Ovary (tissue), 3 donors: ENCODE measurements at regions not wholly inside any gene's neighbourhood (a gene's known extent, or its start where the extent isn't known, plus 50 kb on each side); places are given as distances from the start of the nearest gene placed in this dataset.

Experiments
- POLR2A ChIP-seq: fragments of 450-650 bp; IDR thresholded peaks from one replicate; pipeline ENCODE4 v1.6.1; 2017; ENCODE audit warnings: antibody characterized with exemption, mild to moderate bottlenecking, moderate library complexity
- TF ChIP-seq, protein P1 (sequence below), 3 donors: fragments of 450-650 bp in 2 of 3; fragments of 200-600 bp in 1 of 3; IDR thresholded peaks; one replicate each; pipeline versions ENCODE4 v1.5.1 to v1.8.0; 2016 to 2022; ENCODE audit warnings: antibody characterized with exemption in 3 of 3, mild to moderate bottlenecking in 1 of 3
- donor health status: DM: no; HTN: no; CAD: no.

DNA sequence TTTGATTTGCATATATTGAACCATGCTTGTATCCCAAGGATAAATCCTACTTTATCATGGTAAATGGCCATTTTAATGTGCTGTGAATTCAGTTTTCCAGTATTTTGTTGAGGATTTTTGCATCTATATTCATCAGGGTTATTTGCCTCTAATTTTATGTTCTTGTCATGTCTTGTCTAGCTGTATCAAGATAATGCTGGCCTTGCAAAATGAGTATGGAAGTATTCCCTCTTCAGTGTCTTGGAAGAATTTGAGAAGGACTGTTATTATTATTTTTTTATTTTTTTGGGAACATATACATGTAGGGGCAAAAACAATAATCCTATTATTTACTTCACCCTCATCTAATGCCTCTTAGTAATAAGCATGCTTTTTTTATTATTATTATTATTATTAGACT lies 398.0 kb upstream of the KCNH7 start:
- TF ChIP-seq, protein P1, sequence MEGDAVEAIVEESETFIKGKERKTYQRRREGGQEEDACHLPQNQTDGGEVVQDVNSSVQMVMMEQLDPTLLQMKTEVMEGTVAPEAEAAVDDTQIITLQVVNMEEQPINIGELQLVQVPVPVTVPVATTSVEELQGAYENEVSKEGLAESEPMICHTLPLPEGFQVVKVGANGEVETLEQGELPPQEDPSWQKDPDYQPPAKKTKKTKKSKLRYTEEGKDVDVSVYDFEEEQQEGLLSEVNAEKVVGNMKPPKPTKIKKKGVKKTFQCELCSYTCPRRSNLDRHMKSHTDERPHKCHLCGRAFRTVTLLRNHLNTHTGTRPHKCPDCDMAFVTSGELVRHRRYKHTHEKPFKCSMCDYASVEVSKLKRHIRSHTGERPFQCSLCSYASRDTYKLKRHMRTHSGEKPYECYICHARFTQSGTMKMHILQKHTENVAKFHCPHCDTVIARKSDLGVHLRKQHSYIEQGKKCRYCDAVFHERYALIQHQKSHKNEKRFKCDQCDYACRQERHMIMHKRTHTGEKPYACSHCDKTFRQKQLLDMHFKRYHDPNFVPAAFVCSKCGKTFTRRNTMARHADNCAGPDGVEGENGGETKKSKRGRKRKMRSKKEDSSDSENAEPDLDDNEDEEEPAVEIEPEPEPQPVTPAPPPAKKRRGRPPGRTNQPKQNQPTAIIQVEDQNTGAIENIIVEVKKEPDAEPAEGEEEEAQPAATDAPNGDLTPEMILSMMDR (IDR thresholded peaks at IDR 0.05), result no peak
- no peak for TF ChIP-seq POLR2A
